Liver (tissue), 8 donors: ENCODE measurements at regions not wholly inside any gene's neighbourhood (a gene's known extent, or its start where the extent isn't known, plus 50 kb on each side); places are given as distances from the start of the nearest gene placed in this dataset.

ENCODE experiments used
- DNase-seq: peaks from one replicate; pipeline ENCODE4 v3.0.0-alpha.2; 2017; ENCODE audit warnings: low spot score
- H3K27ac ChIP-seq, 2 donors: one replicate each; pipeline ENCODE4 v1.7.0; 2013; ENCODE audit warnings: inconsistent platforms in 2 of 2, low read length in 2 of 2, control low read depth in 1 of 2, low read depth in 1 of 2, mild to moderate bottlenecking in 1 of 2
- H3K27me3 ChIP-seq, 4 donors: one replicate each; pipeline versions ENCODE4 v1.6.1 to v1.7.0; 2013; ENCODE audit warnings: low read length in 3 of 4, inconsistent platforms in 1 of 4, mild to moderate bottlenecking in 1 of 4, moderate library complexity in 1 of 4; ENCODE audit not compliant: control insufficient read depth in 4 of 4, insufficient read depth in 4 of 4
- H3K36me3 ChIP-seq, 4 donors: one replicate each; pipeline versions ENCODE4 v1.6.1 to v1.7.0; 2013; ENCODE audit warnings: low read length in 3 of 4, mild to moderate bottlenecking in 3 of 4, low read depth in 1 of 4, moderate library complexity in 1 of 4; ENCODE audit not compliant: control insufficient read depth in 4 of 4, insufficient read depth in 3 of 4
- H3K4me1 ChIP-seq, 4 donors: one replicate each; pipeline versions ENCODE4 v1.6.1 to v1.7.0; 2013; ENCODE audit warnings: low read length in 3 of 4, mild to moderate bottlenecking in 3 of 4, moderate library complexity in 1 of 4; ENCODE audit not compliant: control insufficient read depth in 4 of 4, insufficient read depth in 4 of 4
- H3K4me3 ChIP-seq, 3 donors: one replicate each; pipeline versions ENCODE4 v1.6.1 to v1.7.0; 2013; ENCODE audit warnings: low read length in 3 of 3, control low read depth in 1 of 3, low read depth in 1 of 3, mild to moderate bottlenecking in 1 of 3
- H3K9ac ChIP-seq, 2 donors: one replicate each; pipeline ENCODE4 v1.7.0; 2013; ENCODE audit warnings: low read length in 2 of 2, mild to moderate bottlenecking in 2 of 2, moderate library complexity in 2 of 2, control low read depth in 1 of 2, low read depth in 1 of 2
- H3K9me3 ChIP-seq, 4 donors: one replicate each; pipeline versions ENCODE4 v1.6.1 to v1.7.0; 2013; ENCODE audit warnings: low read length in 3 of 4; ENCODE audit not compliant: control insufficient read depth in 4 of 4
- CTCF ChIP-seq: fragments of 150-350 bp; IDR thresholded peaks from 2 replicates; pipeline ENCODE4 v1.5.1; 2017; ENCODE audit warnings: improper control_type of control experiment, low read depth, low read length; ENCODE audit not compliant: missing input control
- EGR1 ChIP-seq, 2 donors: IDR thresholded peaks; 2 replicates each; pipeline ENCODE4 v1.6.1; 2016 to 2018; ENCODE audit warnings: antibody characterized with exemption in 2 of 2, low read depth in 2 of 2
- FOXA2 ChIP-seq: IDR thresholded peaks from 2 replicates; pipeline ENCODE4 v1.6.1; 2016; ENCODE audit warnings: antibody characterized with exemption
- GABPA ChIP-seq, 2 donors: IDR thresholded peaks in 1 of 2; conservative IDR thresholded peaks in 1 of 2; 2 replicates each; pipeline ENCODE4 v1.6.1; 2016; ENCODE audit warnings: antibody characterized with exemption in 2 of 2, mild to moderate bottlenecking in 1 of 2, moderate library complexity in 1 of 2
- HNF4A ChIP-seq, 2 donors: conservative IDR thresholded peaks; 2 replicates each; pipeline ENCODE4 v1.6.1; 2016; ENCODE audit warnings: antibody characterized with exemption in 2 of 2, mild to moderate bottlenecking in 2 of 2
- HNF4G ChIP-seq: IDR thresholded peaks from 2 replicates; pipeline ENCODE4 v1.6.1; 2016; ENCODE audit warnings: antibody characterized with exemption
- JUND ChIP-seq, 2 donors: IDR thresholded peaks; 2 replicates each; pipeline ENCODE4 v1.6.1; 2016; ENCODE audit warnings: antibody characterized with exemption in 2 of 2
- NR2F2 ChIP-seq: IDR thresholded peaks from 2 replicates; pipeline ENCODE4 v1.6.1; 2016; ENCODE audit warnings: antibody characterized with exemption
- RAD21 ChIP-seq, 2 donors: IDR thresholded peaks; 2 replicates each; pipeline ENCODE4 v1.6.1; 2016; ENCODE audit warnings: antibody characterized with exemption in 2 of 2, mild to moderate bottlenecking in 2 of 2
- RXRA ChIP-seq, 2 donors: IDR thresholded peaks; 2 replicates each; pipeline ENCODE4 v1.6.1; 2017 to 2018; ENCODE audit warnings: antibody characterized with exemption in 2 of 2, mild to moderate bottlenecking in 1 of 2
- SP1 ChIP-seq: IDR thresholded peaks from 2 replicates; pipeline ENCODE4 v1.6.1; 2018; ENCODE audit warnings: antibody characterized with exemption, mild to moderate bottlenecking
- TAF1 ChIP-seq: conservative IDR thresholded peaks from 2 replicates; pipeline ENCODE4 v1.6.1; 2016; ENCODE audit warnings: antibody characterized with exemption, mild to moderate bottlenecking
- YY1 ChIP-seq: IDR thresholded peaks from 2 replicates; pipeline ENCODE4 v1.6.1; 2016; ENCODE audit warnings: antibody characterized with exemption, mild to moderate bottlenecking
- WGBS: extraction: QIAGEN DNeasy Blood & Tissue Kit; methylation state at CpG from one replicate; pipeline ENCODE4 v1.1.7; 2013; 5-methylcytosine and 5-hydroxymethylcytosine counted together
- TF ChIP-seq, protein P1 (sequence below): IDR thresholded peaks from 2 replicates; pipeline ENCODE4 v1.6.1; 2016; ENCODE audit warnings: antibody characterized with exemption
- TF ChIP-seq, protein P2 (sequence below): IDR thresholded peaks from 2 replicates; pipeline ENCODE4 v1.6.1; 2016; ENCODE audit warnings: antibody characterized with exemption
- donor health status: healthy.
- donor health status: healthy.
- donor health status: healthy.
- donor health status: healthy.
- donor health status: healthy.

GRCh38 chr11:127136438-127136837 is 135.9 kb upstream of the KIRREL3 start:
- 92% methylated on average over 6 of the region's 6 CpGs for WGBS
- Histone ChIP-seq H3K36me3 (no peaks in the 10 kb centered on the region), H3K9me3 (no peaks in the 10 kb centered on the region), H3K4me1 (no peaks in the 10 kb centered on the region), H3K27ac (no peak overlapping the region), H3K4me3 (no peak overlapping the region), H3K27me3 (peaks cover 0 to 2% (median 0%) of the 10 kb centered on the region in 4 donors), H3K9ac (no peak overlapping the region)
- TF ChIP-seq, protein P1, sequence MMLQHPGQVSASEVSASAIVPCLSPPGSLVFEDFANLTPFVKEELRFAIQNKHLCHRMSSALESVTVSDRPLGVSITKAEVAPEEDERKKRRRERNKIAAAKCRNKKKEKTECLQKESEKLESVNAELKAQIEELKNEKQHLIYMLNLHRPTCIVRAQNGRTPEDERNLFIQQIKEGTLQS, result no peak
- TF ChIP-seq RXRA (IDR thresholded peaks at IDR 0.05) (no peak), EGR1 (IDR thresholded peaks at IDR 0.05; ENCODE audit: low read depth in 2 of 2) (no peak), GABPA (IDR thresholded peaks at IDR 0.05 in 1 of 2, conservative IDR thresholded peaks at IDR 0.05 in 1 of 2) (no peak)
- TF ChIP-seq, protein P2, sequence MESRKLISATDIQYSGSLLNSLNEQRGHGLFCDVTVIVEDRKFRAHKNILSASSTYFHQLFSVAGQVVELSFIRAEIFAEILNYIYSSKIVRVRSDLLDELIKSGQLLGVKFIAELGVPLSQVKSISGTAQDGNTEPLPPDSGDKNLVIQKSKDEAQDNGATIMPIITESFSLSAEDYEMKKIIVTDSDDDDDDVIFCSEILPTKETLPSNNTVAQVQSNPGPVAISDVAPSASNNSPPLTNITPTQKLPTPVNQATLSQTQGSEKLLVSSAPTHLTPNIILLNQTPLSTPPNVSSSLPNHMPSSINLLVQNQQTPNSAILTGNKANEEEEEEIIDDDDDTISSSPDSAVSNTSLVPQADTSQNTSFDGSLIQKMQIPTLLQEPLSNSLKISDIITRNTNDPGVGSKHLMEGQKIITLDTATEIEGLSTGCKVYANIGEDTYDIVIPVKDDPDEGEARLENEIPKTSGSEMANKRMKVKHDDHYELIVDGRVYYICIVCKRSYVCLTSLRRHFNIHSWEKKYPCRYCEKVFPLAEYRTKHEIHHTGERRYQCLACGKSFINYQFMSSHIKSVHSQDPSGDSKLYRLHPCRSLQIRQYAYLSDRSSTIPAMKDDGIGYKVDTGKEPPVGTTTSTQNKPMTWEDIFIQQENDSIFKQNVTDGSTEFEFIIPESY, result no peak
- DNase-seq, result no peak

DNA sequence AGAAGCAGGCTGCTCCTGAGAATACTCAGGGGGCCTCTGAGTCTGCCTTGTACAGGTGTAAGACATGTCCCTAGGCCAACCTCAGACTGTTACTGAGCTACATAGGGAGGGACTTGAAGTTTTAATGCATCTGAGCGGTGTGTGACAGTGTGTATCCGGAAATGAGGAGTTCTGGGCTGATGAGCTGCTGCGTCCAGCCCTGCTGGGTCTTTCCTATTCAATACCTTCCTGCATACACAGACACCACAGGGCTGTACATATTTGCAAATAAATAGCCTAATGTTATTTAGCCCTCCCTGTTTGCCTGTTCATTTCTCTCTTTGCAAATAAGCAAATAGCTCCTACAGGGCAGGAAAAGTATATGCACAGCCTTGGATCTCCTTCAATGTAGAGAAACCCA is 134.7 kb upstream of the KIRREL3 start:
- WGBS, result 88% methylated on average over 3 of the region's 3 CpGs

GRCh38 chr11:127133061-127133460 is 132.5 kb upstream of the KIRREL3 start:
- Histone ChIP-seq H3K9ac (no peak overlapping the region), H3K27me3 (peaks cover 0 to 2% (median 0%) of the 10 kb centered on the region in 4 donors), H3K27ac (no peak overlapping the region), H3K36me3 (no peaks in the 10 kb centered on the region), H3K9me3 (no peaks in the 10 kb centered on the region), H3K4me3 (no peak overlapping the region), H3K4me1 (no peaks in the 10 kb centered on the region)
- WGBS, result 51% methylated on average over 6 of the region's 6 CpGs
- DNase-seq, result no peak
- TF ChIP-seq HNF4G (no peak), HNF4A (conservative IDR thresholded peaks at IDR 0.05) (no peak), CTCF (no peak), SP1 (no peak), TAF1 (no peak), NR2F2 (no peak), JUND (IDR thresholded peaks at IDR 0.05) (no peak), GABPA (IDR thresholded peaks at IDR 0.05 in 1 of 2, conservative IDR thresholded peaks at IDR 0.05 in 1 of 2) (no peak), RAD21 (IDR thresholded peaks at IDR 0.05) (no peak), YY1 (no peak)
- TF ChIP-seq, protein P1, result no peak

More for the DNA sequence above, 134.7 kb upstream of the KIRREL3 start:
- no peaks in the 10 kb centered on the region for H3K4me1 ChIP-seq
- no peak overlapping the region for H3K9ac ChIP-seq
- H3K36me3 ChIP-seq, result no peaks in the 10 kb centered on the region
- no peak overlapping the region for H3K4me3 ChIP-seq
- H3K9me3 ChIP-seq, result no peaks in the 10 kb centered on the region
- no peak for DNase-seq
- peaks cover 0 to 2% (median 0%) of the 10 kb centered on the region in 4 donors for H3K27me3 ChIP-seq
- no peak for TF ChIP-seq TAF1
- no peak for TF ChIP-seq FOXA2
- no peak for TF ChIP-seq JUND (IDR thresholded peaks at IDR 0.05)
- TF ChIP-seq HNF4A (conservative IDR thresholded peaks at IDR 0.05), result no peak
- no peak for TF ChIP-seq GABPA (IDR thresholded peaks at IDR 0.05 in 1 of 2, conservative IDR thresholded peaks at IDR 0.05 in 1 of 2)
- no peak for TF ChIP-seq CTCF
- no peak for TF ChIP-seq RXRA (IDR thresholded peaks at IDR 0.05)
- TF ChIP-seq NR2F2, result no peak
- TF ChIP-seq YY1, result no peak
- no peak for TF ChIP-seq EGR1 (IDR thresholded peaks at IDR 0.05; ENCODE audit: low read depth in 2 of 2)
- no peak overlapping the region for H3K27ac ChIP-seq
